SU-DHL-6 (cell line): ENCODE measurements at regions not wholly inside any gene's neighbourhood (a gene's known extent, or its start where the extent isn't known, plus 50 kb on each side); places are given as distances from the start of the nearest gene placed in this dataset.

ENCODE experiments used
- H2AFZ ChIP-seq: fragments of 200-600 bp; sonication (generic); 2 replicates; pipeline ENCODE4 v1.6.1; 2014; ENCODE audit warnings: low read depth, mild to moderate bottlenecking, moderate library complexity, mixed read lengths, antibody characterized with exemption, low read length; ENCODE audit not compliant: severe bottlenecking
- H3F3A ChIP-seq: fragments of 200-600 bp; shearing (Covaris generic); 2 replicates; pipeline ENCODE4 v1.6.0; 2016; ENCODE audit warnings: antibody characterized with exemption, mild to moderate bottlenecking; ENCODE audit not compliant: insufficient read depth
- H3K27ac ChIP-seq: fragments of 200-600 bp; sonication (generic); 2 replicates; pipeline ENCODE4 v1.5.1; 2016; ENCODE audit warnings: low read depth, mild to moderate bottlenecking, low read length, moderate library complexity, mixed read lengths
- H3K27me3 ChIP-seq: fragments of 200-600 bp; sonication (generic), shearing (Covaris generic); 2 replicates; pipeline ENCODE4 v1.6.0; 2014; ENCODE audit warnings: mild to moderate bottlenecking, low read length
- H3K36me3 ChIP-seq: fragments of 200-600 bp; sonication (generic); 2 replicates; pipeline ENCODE4 v1.6.1; 2014; ENCODE audit warnings: mild to moderate bottlenecking, low read length, mixed read lengths
- H3K4me2 ChIP-seq: fragments of 300-600, 200-600 bp; shearing (Covaris generic), sonication (generic); 2 replicates; pipeline ENCODE4 v1.6.0; 2014; ENCODE audit warnings: low read length, low read depth, mild to moderate bottlenecking; ENCODE audit not compliant: poor library complexity, severe bottlenecking
- H3K4me3 ChIP-seq: fragments of 200-600 bp; sonication (generic); 2 replicates; pipeline ENCODE4 v1.5.1; 2014; ENCODE audit warnings: antibody characterized with exemption, low read length, mild to moderate bottlenecking, mixed read lengths; ENCODE audit not compliant: insufficient read depth, poor library complexity, severe bottlenecking
- H3K79me2 ChIP-seq: fragments of 200-600 bp; sonication (generic); 2 replicates; pipeline ENCODE4 v1.6.1; 2014; ENCODE audit warnings: mild to moderate bottlenecking, low read length, moderate library complexity; ENCODE audit not compliant: insufficient read depth
- H3K9ac ChIP-seq: fragments of 200-600 bp; sonication (generic); 2 replicates; pipeline ENCODE4 v1.7.0; 2014; ENCODE audit warnings: mild to moderate bottlenecking, low read length
- H3K9me2 ChIP-seq: fragments of 200-600 bp; sonication (generic); replicated peaks from 2 replicates; pipeline ENCODE4 v1.6.1; 2014; ENCODE audit warnings: low read length; ENCODE audit not compliant: insufficient read depth
- H3K9me3 ChIP-seq: fragments of 200-600 bp; sonication (generic); 2 replicates; pipeline ENCODE4 v1.6.1; 2014; ENCODE audit warnings: low read length, mixed read lengths; ENCODE audit not compliant: insufficient read depth
- H4K20me1 ChIP-seq: fragments of 200-600 bp; sonication (generic); 2 replicates; pipeline ENCODE4 v1.6.1; 2014; ENCODE audit warnings: low read depth, mild to moderate bottlenecking, antibody characterized with exemption, low read length, moderate library complexity, mixed read lengths
- CTCF ChIP-seq: fragments of 200-600 bp; sonication (generic); IDR thresholded peaks from one replicate; pipeline ENCODE4 v1.5.1; 2017; ENCODE audit warnings: antibody characterized with exemption, mild to moderate bottlenecking, low read length, moderate library complexity; ENCODE audit not compliant: insufficient read depth, poor library complexity, severe bottlenecking
- EZH2phosphoT487 ChIP-seq: fragments of 200-600 bp; sonication (generic), shearing (Covaris generic); conservative IDR thresholded peaks from 2 replicates; pipeline ENCODE4 v1.6.1; 2018; ENCODE audit warnings: mild to moderate bottlenecking, antibody characterized with exemption, low read length, moderate library complexity, mixed read lengths

GRCh38 chr3:163632722-163633121 lies 1445.6 kb downstream of the SI start:
- H3K27me3 ChIP-seq, result no peaks in the 10 kb centered on the region
- H3K9me2 ChIP-seq, result no peaks in the 10 kb centered on the region
- no peak overlapping the region for H3K4me2 ChIP-seq
- peaks cover 4% of the 10 kb centered on the region; the same call in 1 of the 2 replicates for H3K36me3 ChIP-seq
- TF ChIP-seq CTCF (no peak), EZH2phosphoT487 (no peak)
- no peaks in the 10 kb centered on the region for H3K79me2 ChIP-seq
- H3F3A ChIP-seq, result no peaks in the 10 kb centered on the region
- no peak overlapping the region for H3K9ac ChIP-seq
- no peaks in the 10 kb centered on the region for H4K20me1 ChIP-seq
- no peaks in the 10 kb centered on the region for H3K9me3 ChIP-seq
- H3K4me3 ChIP-seq, result no peak overlapping the region
- H3K27ac ChIP-seq, result no peak overlapping the region
- H2AFZ ChIP-seq, result peak overlapping the region; percentile 6

- TF ChIP-seq EZH2phosphoT487, result no peak
- TF ChIP-seq CTCF, result no peak
- Histone ChIP-seq H3K4me3 (no peak overlapping the region), H4K20me1 (no peaks in the 10 kb centered on the region), H3K4me2 (no peak overlapping the region), H3K27ac (no peak overlapping the region), H2AFZ (peak overlapping the region; percentile 76), H3K36me3 (no peaks in the 10 kb centered on the region), H3K27me3 (no peaks in the 10 kb centered on the region), H3F3A (no peaks in the 10 kb centered on the region), H3K9me2 (no peaks in the 10 kb centered on the region), H3K9me3 (0 out of 2 replicates have a peak, but pooled peaks cover 6% of the 10 kb centered on the region), H3K79me2 (no peaks in the 10 kb centered on the region), H3K9ac (no peak overlapping the region)
Measured at GRCh38 chr3:163626753-163627152, 1451.5 kb downstream of the SI start.

GRCh38 chr3:163622384-163622783 lies 1455.9 kb downstream of the SI start:
- Histone ChIP-seq H3K4me2 (no peak overlapping the region), H3K9ac (no peak overlapping the region), H3K27me3 (no peaks in the 10 kb centered on the region), H2AFZ (no peak overlapping the region), H3K9me2 (no peaks in the 10 kb centered on the region), H3F3A (no peaks in the 10 kb centered on the region), H3K9me3 (0 out of 2 replicates have a peak, but pooled peaks cover 6% of the 10 kb centered on the region), H3K4me3 (no peak overlapping the region), H3K36me3 (no peaks in the 10 kb centered on the region), H3K27ac (no peak overlapping the region), H4K20me1 (no peaks in the 10 kb centered on the region), H3K79me2 (no peaks in the 10 kb centered on the region)
- TF ChIP-seq CTCF (no peak), EZH2phosphoT487 (no peak)

- H3K4me3 ChIP-seq, result no peak overlapping the region
- H3K9ac ChIP-seq, result no peak overlapping the region
- no peaks in the 10 kb centered on the region for H3K79me2 ChIP-seq
- H3K36me3 ChIP-seq, result no peaks in the 10 kb centered on the region
- TF ChIP-seq EZH2phosphoT487 (no peak), CTCF (no peak)
- no peak overlapping the region for H3K27ac ChIP-seq
- no peak overlapping the region for H3K4me2 ChIP-seq
- no peaks in the 10 kb centered on the region for H3K9me2 ChIP-seq
- H2AFZ ChIP-seq, result peak overlapping the region; percentile 46
- no peaks in the 10 kb centered on the region for H4K20me1 ChIP-seq
- H3K27me3 ChIP-seq, result no peaks in the 10 kb centered on the region
- H3K9me3 ChIP-seq, result 0 out of 2 replicates have a peak, but pooled peaks cover 1% of the 10 kb centered on the region
- H3F3A ChIP-seq, result no peaks in the 10 kb centered on the region
Measured at GRCh38 chr3:163614886-163615285, 1463.4 kb downstream of the SI start.
